ENCODE measurements at regions not wholly inside any gene's neighbourhood (a gene's known extent, or its start where the extent isn't known, plus 50 kb on each side); places are given as distances from the start of the nearest gene placed in this dataset.

- Histone ChIP-seq H3K4me3 (ENCODE audit: low read depth in 1 of 3, low read length in 3 of 3) (no peak overlapping the region), H3K4me1 (ENCODE audit: control insufficient read depth in 3 of 3, insufficient read depth in 2 of 3, low read depth in 1 of 3, low read length in 2 of 3) (no peaks in the 10 kb centered on the region), H3K36me3 (ENCODE audit: control insufficient read depth in 3 of 3, insufficient read depth in 2 of 3, low read depth in 1 of 3, low read length in 3 of 3) (no peaks in the 10 kb centered on the region), H3K27ac (ENCODE audit: low read depth in 1 of 3, low read length in 2 of 3) (no peak overlapping the region), H3K9me3 (ENCODE audit: control insufficient read depth in 2 of 2, insufficient read depth in 1 of 2, low read depth in 1 of 2, low read length in 1 of 2) (no peaks in the 10 kb centered on the region), H3K27me3 (ENCODE audit: control insufficient read depth in 3 of 3, insufficient read depth in 3 of 3, low read length in 3 of 3) (no peaks in the 10 kb centered on the region)
- no peak for DNase-seq
- WGBS, 3 donors, result 77 to 81% (median 81%) methylated on average over 2 of the region's 2 CpGs
- no peak for FAIRE-seq
Observed at GRCh38 chr3:69568458-69568857, 170.8 kb upstream of the MITF start.

GRCh38 chr3:69567710-69568052 is 171.6 kb upstream of the MITF start:
- FAIRE-seq (no peak), DNase-seq (no peak)
- no peak overlapping the region for H3K4me3 ChIP-seq (ENCODE audit: low read depth in 1 of 3, low read length in 3 of 3)
- 90 to 94% (median 94%) methylated on average over 2 of the region's 2 CpGs for WGBS, 3 donors
- no peaks in the 10 kb centered on the region for H3K9me3 ChIP-seq (ENCODE audit: control insufficient read depth in 2 of 2, insufficient read depth in 1 of 2, low read depth in 1 of 2, low read length in 1 of 2)
- no peaks in the 10 kb centered on the region for H3K4me1 ChIP-seq (ENCODE audit: control insufficient read depth in 3 of 3, insufficient read depth in 2 of 3, low read depth in 1 of 3, low read length in 2 of 3)
- H3K27ac ChIP-seq (ENCODE audit: low read depth in 1 of 3, low read length in 2 of 3), result no peak overlapping the region
- no peaks in the 10 kb centered on the region for H3K27me3 ChIP-seq (ENCODE audit: control insufficient read depth in 3 of 3, insufficient read depth in 3 of 3, low read length in 3 of 3)
- no peaks in the 10 kb centered on the region for H3K36me3 ChIP-seq (ENCODE audit: control insufficient read depth in 3 of 3, insufficient read depth in 2 of 3, low read depth in 1 of 3, low read length in 3 of 3)

GRCh38 chr3:69567023-69567709 is 172.1 kb upstream of the MITF start:
- no peak for FAIRE-seq
- H3K36me3 ChIP-seq (ENCODE audit: control insufficient read depth in 3 of 3, insufficient read depth in 2 of 3, low read depth in 1 of 3, low read length in 3 of 3), result no peaks in the 10 kb centered on the region
- 78 to 82% (median 81%) methylated on average over 4 of the region's 4 CpGs for WGBS, 3 donors
- no peaks in the 10 kb centered on the region for H3K4me1 ChIP-seq (ENCODE audit: control insufficient read depth in 3 of 3, insufficient read depth in 2 of 3, low read depth in 1 of 3, low read length in 2 of 3)
- no peak for DNase-seq
- no peak overlapping the region for H3K27ac ChIP-seq (ENCODE audit: low read depth in 1 of 3, low read length in 2 of 3)
- no peaks in the 10 kb centered on the region for H3K9me3 ChIP-seq (ENCODE audit: control insufficient read depth in 2 of 2, insufficient read depth in 1 of 2, low read depth in 1 of 2, low read length in 1 of 2)
- H3K4me3 ChIP-seq (ENCODE audit: low read depth in 1 of 3, low read length in 3 of 3), result no peak overlapping the region
- no peaks in the 10 kb centered on the region for H3K27me3 ChIP-seq (ENCODE audit: control insufficient read depth in 3 of 3, insufficient read depth in 3 of 3, low read length in 3 of 3)

- 49 to 65% (median 53%) methylated on average over 4 of the region's 4 CpGs for WGBS, 3 donors
- Histone ChIP-seq H3K9me3 (ENCODE audit: control insufficient read depth in 2 of 2, insufficient read depth in 1 of 2, low read depth in 1 of 2, low read length in 1 of 2) (no peaks in the 10 kb centered on the region), H3K27me3 (ENCODE audit: control insufficient read depth in 3 of 3, insufficient read depth in 3 of 3, low read length in 3 of 3) (no peaks in the 10 kb centered on the region), H3K36me3 (ENCODE audit: control insufficient read depth in 3 of 3, insufficient read depth in 2 of 3, low read depth in 1 of 3, low read length in 3 of 3) (no peaks in the 10 kb centered on the region), H3K4me1 (ENCODE audit: control insufficient read depth in 3 of 3, insufficient read depth in 2 of 3, low read depth in 1 of 3, low read length in 2 of 3) (no peaks in the 10 kb centered on the region), H3K27ac (ENCODE audit: low read depth in 1 of 3, low read length in 2 of 3) (no peak overlapping the region), H3K4me3 (ENCODE audit: low read depth in 1 of 3, low read length in 3 of 3) (no peak overlapping the region)
- no peak for FAIRE-seq
- DNase-seq, result no peak
Observed at GRCh38 chr3:69566275-69566674, 173.0 kb upstream of the MITF start.

- Histone ChIP-seq H3K27me3 (ENCODE audit: control insufficient read depth in 3 of 3, insufficient read depth in 3 of 3, low read length in 3 of 3) (no peaks in the 10 kb centered on the region), H3K36me3 (ENCODE audit: control insufficient read depth in 3 of 3, insufficient read depth in 2 of 3, low read depth in 1 of 3, low read length in 3 of 3) (no peaks in the 10 kb centered on the region), H3K4me1 (ENCODE audit: control insufficient read depth in 3 of 3, insufficient read depth in 2 of 3, low read depth in 1 of 3, low read length in 2 of 3) (no peaks in the 10 kb centered on the region), H3K27ac (ENCODE audit: low read depth in 1 of 3, low read length in 2 of 3) (no peak overlapping the region), H3K9me3 (ENCODE audit: control insufficient read depth in 2 of 2, insufficient read depth in 1 of 2, low read depth in 1 of 2, low read length in 1 of 2) (no peaks in the 10 kb centered on the region), H3K4me3 (ENCODE audit: low read depth in 1 of 3, low read length in 3 of 3) (no peak overlapping the region)
- WGBS, 3 donors, result 68 to 79% (median 69%) methylated on average over 4 of the region's 4 CpGs
- DNase-seq (no peak), FAIRE-seq (no peak)
Observed at GRCh38 chr3:69565316-69565715, 173.9 kb upstream of the MITF start.

GRCh38 chr3:69563981-69564380 is 175.3 kb upstream of the MITF start:
- Histone ChIP-seq H3K27ac (ENCODE audit: low read depth in 1 of 3, low read length in 2 of 3) (no peak overlapping the region), H3K9me3 (ENCODE audit: control insufficient read depth in 2 of 2, insufficient read depth in 1 of 2, low read depth in 1 of 2, low read length in 1 of 2) (no peaks in the 10 kb centered on the region), H3K36me3 (ENCODE audit: control insufficient read depth in 3 of 3, insufficient read depth in 2 of 3, low read depth in 1 of 3, low read length in 3 of 3) (no peaks in the 10 kb centered on the region), H3K27me3 (ENCODE audit: control insufficient read depth in 3 of 3, insufficient read depth in 3 of 3, low read length in 3 of 3) (no peaks in the 10 kb centered on the region), H3K4me3 (ENCODE audit: low read depth in 1 of 3, low read length in 3 of 3) (no peak overlapping the region), H3K4me1 (ENCODE audit: control insufficient read depth in 3 of 3, insufficient read depth in 2 of 3, low read depth in 1 of 3, low read length in 2 of 3) (no peaks in the 10 kb centered on the region)
- 82 to 84% (median 84%) methylated on average over 5 of the region's 5 CpGs for WGBS, 3 donors
- DNase-seq, result no peak
- FAIRE-seq, result no peak

GRCh38 chr3:69563151-69563550 is 176.1 kb upstream of the MITF start:
- Histone ChIP-seq H3K4me1 (ENCODE audit: control insufficient read depth in 3 of 3, insufficient read depth in 2 of 3, low read depth in 1 of 3, low read length in 2 of 3) (no peaks in the 10 kb centered on the region), H3K4me3 (ENCODE audit: low read depth in 1 of 3, low read length in 3 of 3) (no peak overlapping the region), H3K27me3 (ENCODE audit: control insufficient read depth in 3 of 3, insufficient read depth in 3 of 3, low read length in 3 of 3) (no peaks in the 10 kb centered on the region), H3K27ac (ENCODE audit: low read depth in 1 of 3, low read length in 2 of 3) (no peak overlapping the region), H3K36me3 (ENCODE audit: control insufficient read depth in 3 of 3, insufficient read depth in 2 of 3, low read depth in 1 of 3, low read length in 3 of 3) (no peaks in the 10 kb centered on the region), H3K9me3 (ENCODE audit: control insufficient read depth in 2 of 2, insufficient read depth in 1 of 2, low read depth in 1 of 2, low read length in 1 of 2) (no peaks in the 10 kb centered on the region)
- DNase-seq, result no peak
- 78 to 91% (median 85%) methylated on average over 3 of the region's 3 CpGs for WGBS, 3 donors
- FAIRE-seq, result no peak

- no peak for FAIRE-seq
- Histone ChIP-seq H3K9me3 (ENCODE audit: control insufficient read depth in 2 of 2, insufficient read depth in 1 of 2, low read depth in 1 of 2, low read length in 1 of 2) (no peaks in the 10 kb centered on the region), H3K36me3 (ENCODE audit: control insufficient read depth in 3 of 3, insufficient read depth in 2 of 3, low read depth in 1 of 3, low read length in 3 of 3) (no peaks in the 10 kb centered on the region), H3K27me3 (ENCODE audit: control insufficient read depth in 3 of 3, insufficient read depth in 3 of 3, low read length in 3 of 3) (no peaks in the 10 kb centered on the region), H3K27ac (ENCODE audit: low read depth in 1 of 3, low read length in 2 of 3) (no peak overlapping the region), H3K4me1 (ENCODE audit: control insufficient read depth in 3 of 3, insufficient read depth in 2 of 3, low read depth in 1 of 3, low read length in 2 of 3) (no peaks in the 10 kb centered on the region), H3K4me3 (ENCODE audit: low read depth in 1 of 3, low read length in 3 of 3) (no peak overlapping the region)
- DNase-seq, result no peak
- 29 to 45% (median 40%) methylated on average over 4 of the region's 4 CpGs for WGBS, 3 donors
Observed at GRCh38 chr3:69562020-69562419, 176.1 kb upstream of the FRMD4B start.

GRCh38 chr3:69560818-69561217 is 174.9 kb upstream of the FRMD4B start:
- no peaks in the 10 kb centered on the region for H3K9me3 ChIP-seq (ENCODE audit: control insufficient read depth in 2 of 2, insufficient read depth in 1 of 2, low read depth in 1 of 2, low read length in 1 of 2)
- no peak for FAIRE-seq

More at GRCh38 chr3:69560818-69561217, 174.9 kb upstream of the FRMD4B start:
- H3K36me3 ChIP-seq (ENCODE audit: control insufficient read depth in 3 of 3, insufficient read depth in 2 of 3, low read depth in 1 of 3, low read length in 3 of 3), result no peaks in the 10 kb centered on the region
- no peaks in the 10 kb centered on the region for H3K4me1 ChIP-seq (ENCODE audit: control insufficient read depth in 3 of 3, insufficient read depth in 2 of 3, low read depth in 1 of 3, low read length in 2 of 3)
- H3K27me3 ChIP-seq (ENCODE audit: control insufficient read depth in 3 of 3, insufficient read depth in 3 of 3, low read length in 3 of 3), result no peaks in the 10 kb centered on the region
- no peak overlapping the region for H3K4me3 ChIP-seq (ENCODE audit: low read depth in 1 of 3, low read length in 3 of 3)
- H3K27ac ChIP-seq (ENCODE audit: low read depth in 1 of 3, low read length in 2 of 3), result no peak overlapping the region
- DNase-seq, result no peak

Measured in small intestine (tissue), 7 donors.